ENCODE measurements at regions not wholly inside any gene's neighbourhood (a gene's known extent, or its start where the extent isn't known, plus 50 kb on each side); places are given as distances from the start of the nearest gene placed in this dataset.
"Not testable (repeated sequence)": the region's sequence is repeated elsewhere in the genome, so short reads cannot be mapped to it uniquely, and the experiment has no call there.

- DNase-seq = no peak
Measured at GRCh38 chr12:23361971-23362370, 587.5 kb downstream of the SOX5 start.

DNA sequence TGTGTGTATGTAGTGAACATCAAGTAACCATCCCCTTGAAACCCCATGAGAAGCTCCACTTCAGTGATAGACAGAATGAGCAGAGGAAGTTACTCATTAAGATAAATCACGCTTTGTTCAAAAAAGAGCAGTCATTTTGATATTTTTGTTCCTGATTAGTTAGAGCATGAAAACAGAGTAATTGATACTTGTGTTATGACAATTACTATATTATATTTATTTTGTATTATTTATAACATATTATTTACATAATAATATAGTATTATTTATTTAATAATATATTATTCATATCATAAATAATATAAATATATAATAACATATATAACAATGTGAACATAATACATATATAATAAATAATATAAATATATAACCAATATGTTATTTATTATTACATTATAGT is 580.9 kb downstream of the SOX5 start:
- DNase-seq = no peak

DNA sequence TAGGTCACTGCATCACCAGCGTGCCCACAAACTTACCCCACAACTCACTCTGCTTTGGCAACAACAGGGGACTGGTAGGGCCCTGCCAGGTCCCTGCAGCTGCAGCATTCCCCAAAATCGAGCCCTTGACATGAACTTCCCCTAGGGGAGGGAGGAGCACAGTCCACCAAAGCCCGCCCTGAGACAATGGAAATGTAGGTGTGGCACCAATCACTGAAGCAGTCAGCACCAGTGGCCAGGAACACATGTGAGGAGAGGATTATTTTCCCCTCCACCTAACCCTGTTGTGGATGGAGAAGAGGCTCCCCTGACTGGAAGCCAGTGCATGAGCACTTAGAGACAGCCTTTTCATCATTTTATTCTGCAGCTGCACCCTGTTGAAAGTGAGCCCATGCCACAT is 573.8 kb downstream of the SOX5 start:
- no peak for DNase-seq

DNA sequence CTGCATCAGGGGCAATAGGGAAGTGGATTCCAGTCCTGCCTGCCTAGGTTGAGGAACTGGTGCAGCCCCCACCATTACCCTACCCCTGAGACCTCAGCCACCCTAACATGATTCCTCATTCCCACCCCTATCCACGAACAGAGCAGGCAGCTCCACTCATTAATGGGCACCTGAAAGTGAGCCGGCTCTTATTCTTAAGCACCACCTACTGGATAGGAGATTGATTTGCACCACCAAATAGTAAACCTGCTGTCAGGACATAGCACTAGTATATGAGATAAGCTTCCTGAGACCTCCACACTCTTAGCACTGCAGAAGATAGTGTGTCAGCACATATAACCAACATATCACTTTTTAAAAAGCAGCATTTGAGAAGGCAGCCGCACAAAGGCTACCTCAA is 573.2 kb downstream of the SOX5 start:
- DNase-seq = no peak

GRCh38 chr12:23380419-23381100 is 568.9 kb downstream of the SOX5 start:
- DNase-seq = no peak

DNA sequence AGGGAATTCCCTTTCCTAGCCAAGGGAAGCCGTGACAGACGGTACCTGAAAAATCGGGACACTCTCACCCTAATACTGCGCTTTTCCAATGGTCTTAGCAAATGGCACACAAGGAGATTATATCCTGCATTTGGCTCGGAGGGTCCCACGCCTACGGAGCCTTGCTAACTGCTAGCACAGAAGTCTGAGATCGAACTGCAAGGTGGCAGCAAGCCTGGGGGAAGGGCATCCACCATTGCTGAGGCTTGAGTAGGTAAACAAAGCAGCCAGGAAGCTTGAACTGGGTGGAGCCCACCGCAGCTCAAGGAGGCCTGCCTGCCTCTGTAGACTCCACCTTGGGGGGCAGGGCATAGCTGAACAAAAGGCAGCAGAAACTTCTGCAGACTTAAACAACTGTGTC is 560.6 kb downstream of the SOX5 start:
- DNase-seq = not testable (repeated sequence)

DNA sequence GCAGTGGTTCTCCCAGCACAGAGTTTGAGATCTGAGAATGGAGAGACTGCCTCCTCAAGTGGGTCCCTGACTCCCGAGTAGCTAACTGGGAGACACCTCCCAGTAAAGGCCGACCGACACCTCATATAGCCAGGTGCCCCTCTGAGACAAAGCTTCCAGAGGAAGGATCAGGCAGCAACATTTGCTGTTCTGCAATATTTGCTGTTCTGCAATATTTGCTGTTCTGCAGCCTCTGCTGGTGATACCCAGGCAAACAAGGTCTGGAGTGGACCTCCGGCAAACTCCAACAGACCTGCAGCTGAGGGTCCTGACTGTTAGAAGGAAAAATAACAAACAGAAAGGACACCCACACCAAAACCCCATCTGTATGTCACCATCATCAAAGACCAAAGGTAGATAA is 560.2 kb downstream of the SOX5 start:
- DNase-seq = not testable (repeated sequence)

DNA sequence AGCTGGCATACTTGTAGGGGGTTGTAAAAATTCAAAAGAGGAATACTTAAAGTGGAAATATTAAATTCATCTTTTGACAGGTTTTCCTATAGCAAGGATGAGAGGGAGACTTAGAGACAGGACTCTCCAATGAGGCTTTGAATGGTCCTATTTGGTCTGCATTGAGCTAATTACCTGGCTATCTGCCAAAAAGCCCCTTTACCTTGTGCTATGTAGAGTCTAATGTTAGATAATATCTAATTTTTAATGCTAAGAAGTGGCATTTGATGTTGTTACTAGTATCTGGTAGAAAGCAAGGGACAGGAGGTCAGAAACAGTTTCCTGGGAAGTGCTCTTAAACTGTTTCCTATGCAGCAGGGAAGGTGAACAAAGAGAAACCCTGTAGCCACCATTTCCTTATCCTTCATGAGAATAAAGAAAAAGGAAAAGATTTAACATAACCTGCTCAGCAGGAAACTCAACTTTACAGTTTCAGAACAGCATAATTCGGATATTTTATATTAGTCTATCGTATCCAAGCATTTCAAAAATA is 550.0 kb downstream of the SOX5 start:
- DNase-seq = no peak

- no peak for DNase-seq
Measured at GRCh38 chr12:23415180-23415579, 534.3 kb downstream of the SOX5 start.

DNA sequence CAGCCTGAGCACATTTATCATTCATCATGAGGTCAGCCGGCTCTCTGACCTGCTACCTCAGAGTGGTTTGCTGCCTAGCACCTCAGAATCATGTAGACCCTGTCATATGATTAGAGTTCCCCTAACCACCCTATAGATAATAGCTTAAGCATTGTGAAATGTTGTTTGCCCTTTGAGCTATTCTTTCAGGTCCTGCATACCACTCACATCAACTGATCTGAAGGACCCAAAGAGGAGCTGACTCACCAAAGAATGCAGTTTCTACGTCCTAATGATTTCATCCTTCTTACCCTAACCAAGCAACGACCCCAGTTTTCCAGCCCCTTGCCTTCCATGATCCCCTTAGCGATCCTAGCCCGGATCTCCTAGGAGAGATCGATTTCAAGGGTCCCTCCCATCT is 527.9 kb downstream of the SOX5 start:
- DNase-seq = no peak

GRCh38 chr12:23423097-23423687 is 526.3 kb downstream of the SOX5 start:
- DNase-seq = no peak

GRCh38 chr12:23423796-23424195 is 525.7 kb downstream of the SOX5 start:
- no peak for DNase-seq

DNA sequence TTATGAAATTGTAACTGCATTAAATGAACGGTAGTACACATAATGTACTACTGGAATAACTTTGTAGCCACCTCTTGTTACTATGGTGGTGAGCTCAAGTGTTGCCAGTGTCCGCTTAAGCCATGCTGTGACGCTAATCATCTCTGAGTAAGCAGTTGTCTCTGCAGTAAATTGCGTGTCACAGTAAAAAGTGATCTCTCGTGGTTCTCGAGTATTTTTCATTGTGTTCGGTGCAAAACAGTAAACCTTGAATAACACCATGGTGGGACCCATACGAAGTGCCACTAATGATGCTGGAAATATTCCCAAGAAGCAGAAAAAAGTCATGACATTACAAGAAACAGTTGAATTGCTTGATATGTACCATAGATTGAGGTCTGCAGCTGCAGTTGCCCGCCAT is 524.8 kb downstream of the SOX5 start:
- no peak for DNase-seq

- no peak for DNase-seq
Measured at GRCh38 chr12:23426328-23426727, 523.1 kb downstream of the SOX5 start.

DNA sequence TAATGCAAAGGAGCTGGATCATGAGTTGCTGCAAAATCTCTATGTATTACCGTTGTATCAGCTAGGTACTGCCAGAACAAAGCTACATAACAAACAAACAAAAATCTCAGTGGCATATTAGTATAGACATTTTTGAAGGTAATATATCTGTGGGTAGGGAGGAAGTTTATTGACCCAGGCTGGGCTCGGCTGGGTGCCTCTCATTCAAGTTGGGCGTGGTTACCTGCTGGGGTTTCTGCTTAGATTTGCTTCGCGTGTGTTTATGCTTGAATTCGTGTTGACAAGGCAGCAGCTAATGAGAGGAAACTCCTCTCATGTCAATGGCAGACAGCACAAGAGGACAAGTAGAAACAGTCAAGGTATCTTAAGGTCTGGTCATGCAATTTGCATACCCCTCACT is 520.7 kb downstream of the SOX5 start:
- DNase-seq = no peak

DNA sequence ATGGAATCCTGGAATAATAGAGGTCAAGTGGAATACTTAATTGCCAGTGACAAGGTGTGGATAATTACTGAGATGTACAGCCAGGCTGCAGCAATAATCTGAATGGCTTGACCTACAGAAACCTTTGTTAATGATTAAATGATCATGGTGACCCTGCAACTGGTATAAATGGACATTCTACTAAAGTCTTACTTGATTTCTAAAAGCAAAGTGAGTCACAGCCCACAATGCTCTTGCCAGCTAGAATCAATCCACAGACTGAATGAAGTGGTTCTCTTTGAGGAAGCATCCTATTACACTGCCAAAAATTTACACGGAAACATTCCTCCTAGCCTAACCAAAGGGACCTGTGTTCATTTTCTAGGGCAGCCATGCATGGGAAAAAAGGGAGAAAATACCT is 518.5 kb downstream of the SOX5 start:
- no peak for DNase-seq

- no peak for DNase-seq
Measured at GRCh38 chr12:23433121-23433520, 516.3 kb downstream of the SOX5 start.

DNA sequence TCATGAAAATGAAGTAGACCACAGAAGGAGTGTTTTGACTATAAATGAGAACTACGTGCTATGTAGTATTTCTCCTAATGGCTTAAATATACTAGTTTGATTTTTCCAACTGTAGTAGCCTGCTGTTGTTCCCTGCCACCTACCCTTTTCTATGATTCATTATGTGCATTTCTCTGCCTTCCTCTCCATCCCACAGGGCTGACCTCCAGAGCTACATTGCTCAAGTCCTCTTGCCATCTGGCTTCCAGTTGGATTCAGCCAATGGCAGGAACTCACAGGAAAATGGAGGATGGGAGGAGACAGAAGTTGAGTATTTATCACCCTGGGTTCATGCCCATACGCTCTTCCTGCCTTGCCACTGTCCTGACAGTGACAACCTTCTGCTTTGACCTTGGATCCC is 515.3 kb downstream of the SOX5 start:
- no peak for DNase-seq

- no peak for DNase-seq
Measured at GRCh38 chr12:23446746-23447145, 502.7 kb downstream of the SOX5 start.

GRCh38 chr12:23450810-23451209 is 498.7 kb downstream of the SOX5 start:
- DNase-seq = no peak

- no peak for DNase-seq
Measured at GRCh38 chr12:23455283-23455682, 494.2 kb downstream of the SOX5 start.

DNA sequence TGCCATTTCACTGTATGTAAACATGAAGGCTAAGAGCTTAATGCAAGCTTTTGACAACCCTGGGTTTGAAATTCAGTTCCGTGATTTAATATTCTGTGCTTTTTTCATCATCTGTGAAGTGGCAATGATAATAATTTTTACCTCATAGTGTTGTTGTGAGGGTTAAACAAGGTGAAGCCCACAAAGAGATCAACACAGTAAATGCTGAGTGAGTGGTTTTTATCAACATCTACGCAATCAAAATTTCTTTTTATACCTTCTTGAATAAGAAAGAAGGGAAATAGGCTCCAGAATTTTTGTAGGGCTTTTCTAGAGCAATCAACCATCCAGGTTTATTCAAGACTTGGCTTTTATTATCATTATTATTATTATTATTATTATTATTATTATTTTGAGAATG is 490.8 kb downstream of the SOX5 start:
- DNase-seq = no peak

DNA sequence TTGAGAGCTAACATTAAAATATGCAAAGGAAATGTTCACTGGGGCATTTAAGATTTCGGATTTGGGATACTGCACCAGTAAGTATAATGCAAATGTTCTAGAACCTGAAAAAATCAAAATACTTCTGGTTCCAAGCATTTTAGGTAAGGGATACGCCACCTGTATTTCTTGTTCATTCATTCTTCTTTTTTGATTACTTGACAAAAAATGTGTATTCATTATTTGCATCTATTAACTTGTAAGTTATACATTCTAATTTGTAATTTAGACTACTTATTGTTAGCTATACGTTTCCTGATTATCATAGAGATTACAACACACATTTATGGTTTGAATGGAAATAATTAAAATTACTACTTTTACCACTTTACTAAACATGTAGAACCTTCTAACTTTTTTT is 486.9 kb downstream of the SOX5 start:
- no peak for DNase-seq

- no peak for DNase-seq
Measured at GRCh38 chr12:23463172-23463571, 486.3 kb downstream of the SOX5 start.
